Right renal pelvis (tissue), 4 donors: ENCODE measurements at regions not wholly inside any gene's neighbourhood (a gene's known extent, or its start where the extent isn't known, plus 50 kb on each side); places are given as distances from the start of the nearest gene placed in this dataset.

Experiments used
- DNase-seq, 4 donors: peaks; one replicate each; pipeline ENCODE4 v3.0.0-alpha.2; 2013; ENCODE audit warnings: low read depth in 4 of 4, low spot score in 3 of 4, missing footprints in 1 of 4

DNA sequence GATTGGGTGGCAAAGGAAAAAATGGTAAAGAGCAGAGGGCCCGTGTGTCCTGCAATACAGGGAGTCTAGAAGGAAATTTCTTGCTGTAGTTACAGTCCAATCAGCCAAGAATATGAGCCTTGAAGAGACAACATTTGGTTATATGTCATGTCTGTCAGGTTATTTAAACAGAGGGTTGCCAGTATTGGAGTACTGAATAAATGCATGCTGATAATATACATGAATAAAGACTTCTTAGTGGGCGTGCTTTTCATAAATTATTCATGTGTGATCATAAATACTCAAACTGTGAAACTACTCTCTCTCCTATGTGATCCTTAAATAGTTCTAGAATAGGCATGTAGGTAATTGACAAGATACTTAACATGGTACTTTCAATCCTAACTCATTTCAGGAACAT lies 249.0 kb downstream of the CRPPA start:
- no peak for DNase-seq

GRCh38 chr7:16171928-16172327 lies 249.4 kb downstream of the CRPPA start:
- no peak for DNase-seq

- DNase-seq, result no peak
These were observed 250.7 kb downstream of the CRPPA start for GRCh38 chr7:16170671-16171070.

DNA sequence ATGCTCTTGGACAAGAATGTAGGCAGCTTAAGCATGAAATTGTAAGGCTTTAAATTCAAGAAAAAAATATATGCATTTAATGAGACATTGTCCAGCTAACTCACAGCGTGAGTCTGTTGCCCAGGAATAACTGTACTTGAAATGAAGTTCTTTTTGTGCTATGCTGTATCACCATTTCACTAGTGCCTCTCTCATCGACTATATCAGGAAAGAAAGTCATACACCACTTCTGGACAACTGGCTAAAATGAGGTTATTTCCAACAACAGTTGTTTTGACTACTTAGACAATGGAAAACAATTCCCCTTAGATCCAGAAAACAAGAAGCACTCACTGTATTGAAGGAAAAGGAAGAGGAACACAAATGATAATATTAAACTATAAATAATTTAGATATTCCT lies 251.8 kb downstream of the CRPPA start:
- no peak for DNase-seq

- no peak for DNase-seq
These were observed 253.8 kb downstream of the CRPPA start for GRCh38 chr7:16167526-16167925.

DNA sequence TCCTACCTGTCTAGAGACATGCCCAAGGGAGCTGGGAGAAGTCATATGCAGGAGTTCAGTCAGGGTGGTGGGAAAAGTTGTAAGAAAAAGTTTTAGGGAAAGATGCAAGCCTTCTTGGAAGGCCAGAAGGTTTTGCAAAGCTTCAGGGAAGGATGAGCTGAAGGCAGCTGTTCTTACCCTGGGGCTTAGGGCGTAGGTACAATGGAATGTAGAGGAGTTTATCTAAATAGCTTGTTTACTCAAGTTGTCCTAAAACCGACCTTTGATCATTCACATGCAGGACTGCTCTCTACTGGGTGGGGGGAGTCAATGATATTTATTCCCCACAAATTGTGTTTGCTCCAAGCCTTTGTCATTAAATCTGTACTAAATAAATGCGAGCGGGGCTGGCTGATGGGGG lies 277.0 kb downstream of the CRPPA start:
- no peak for DNase-seq

GRCh38 chr7:16137944-16138343 lies 283.4 kb downstream of the CRPPA start:
- no peak for DNase-seq

DNA sequence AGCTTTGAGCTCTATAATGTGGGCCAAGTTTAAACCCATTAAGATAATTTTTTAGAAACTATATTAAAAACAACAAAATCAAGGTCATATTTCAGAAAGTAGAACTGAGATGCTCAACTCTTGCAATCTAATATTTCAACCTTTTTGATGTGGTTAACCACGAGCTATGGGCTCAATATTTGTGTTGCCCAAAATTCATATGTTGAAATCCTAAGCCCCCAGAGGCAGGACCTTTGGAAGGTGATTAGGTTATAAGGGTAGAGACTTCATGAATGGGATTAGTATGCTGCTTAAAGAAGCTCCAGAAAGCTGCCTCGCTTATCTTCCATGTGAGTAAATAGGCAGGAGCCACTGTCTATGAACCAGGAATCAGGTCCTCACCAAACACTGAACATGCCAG lies 284.4 kb downstream of the CRPPA start:
- DNase-seq, result no peak

DNA sequence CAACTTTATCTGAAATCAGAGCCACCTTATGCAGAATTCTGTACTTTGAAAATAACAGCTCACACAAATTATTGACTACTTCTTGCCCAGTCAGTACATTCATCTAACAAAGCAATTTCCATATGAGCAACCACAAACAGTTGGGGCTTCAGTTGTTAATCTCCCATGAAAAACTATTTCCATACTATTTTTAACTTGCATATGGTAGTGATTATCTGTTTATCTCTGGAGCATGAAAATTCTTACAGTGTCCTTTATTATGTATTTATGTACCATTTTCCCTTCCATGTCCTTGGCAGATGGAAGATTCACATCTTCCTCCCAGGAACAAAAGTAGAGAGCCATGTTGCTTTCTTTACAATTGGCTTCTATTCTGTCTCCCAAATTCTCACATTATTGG lies 285.7 kb downstream of the CRPPA start:
- DNase-seq, result no peak

DNA sequence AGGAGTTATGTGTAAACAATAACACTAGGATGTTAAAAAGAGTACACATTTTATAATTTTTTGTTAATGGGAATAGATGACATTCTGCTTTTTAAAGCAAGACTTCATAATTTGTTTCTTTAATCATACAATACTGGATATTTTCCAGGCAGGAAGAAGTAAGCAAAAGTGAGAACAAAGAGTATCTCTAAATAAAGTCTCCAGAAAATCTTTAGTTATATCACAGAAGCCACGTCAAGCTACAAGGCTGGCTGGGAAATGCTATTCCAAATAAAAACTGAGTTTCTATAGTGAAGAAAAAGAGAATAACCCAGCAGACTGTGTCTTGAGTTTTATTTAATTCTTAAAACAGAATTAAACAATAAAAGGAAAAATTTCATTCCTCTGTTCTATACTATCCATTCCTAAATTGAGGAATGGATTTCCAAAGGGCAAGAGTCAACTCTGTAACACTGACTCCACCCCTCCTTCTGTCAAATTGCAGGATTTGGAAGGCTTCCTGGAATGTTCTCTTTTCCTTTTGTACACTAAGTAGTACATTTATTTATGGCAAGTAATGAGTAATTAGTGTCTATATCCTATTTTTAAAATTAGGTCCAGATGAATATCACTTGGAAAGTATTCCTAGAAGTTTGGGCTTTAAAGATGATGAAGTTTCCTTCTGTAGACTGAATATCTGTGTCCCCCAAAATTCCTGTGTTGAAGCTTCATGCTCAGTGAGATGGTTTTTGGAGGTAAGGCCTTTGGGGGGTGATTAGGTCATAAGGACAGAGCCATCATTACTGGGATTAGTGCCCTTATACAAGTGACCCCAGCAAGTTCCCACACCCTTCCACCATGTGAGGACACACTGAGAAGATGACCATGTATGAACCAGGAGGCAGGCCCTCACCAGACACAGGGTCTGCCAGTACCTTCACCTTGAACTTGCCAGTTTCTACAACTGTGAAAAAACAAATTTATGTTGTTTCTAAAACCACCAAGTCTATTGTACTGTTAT lies 290.9 kb downstream of the CRPPA start:
- DNase-seq, result no peak

GRCh38 chr7:16129431-16130110 lies 291.8 kb downstream of the CRPPA start:
- DNase-seq, result no peak

DNA sequence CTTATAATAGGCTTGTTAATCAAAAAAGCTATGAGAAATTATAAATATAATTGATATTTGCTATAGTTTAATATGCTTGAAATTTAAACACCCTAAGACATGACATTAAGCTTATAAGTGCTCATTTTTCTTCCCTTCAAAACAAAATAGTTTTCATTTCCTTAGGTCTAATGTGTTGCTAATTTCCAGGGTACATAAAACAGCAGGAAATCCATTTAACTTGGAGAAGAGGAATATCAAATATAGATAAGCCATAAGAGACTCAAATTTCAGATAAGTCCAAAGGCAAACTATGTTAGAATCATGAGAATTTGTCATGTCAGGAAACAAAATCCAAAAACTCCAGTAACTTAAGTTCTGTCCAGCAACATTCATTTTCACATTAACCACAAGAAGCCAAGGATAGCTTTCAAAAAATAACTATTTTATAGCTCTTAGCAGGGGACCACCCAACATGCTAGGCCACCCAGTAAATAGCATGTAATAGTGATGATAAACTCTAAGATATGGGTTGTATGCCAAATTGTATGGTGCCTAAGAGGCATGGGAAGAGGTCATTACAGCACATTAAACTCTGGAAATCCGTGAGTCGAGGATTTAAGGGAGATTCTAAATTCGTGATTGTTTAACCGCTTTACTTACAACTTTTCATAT lies 298.1 kb downstream of the CRPPA start:
- DNase-seq, result no peak

DNA sequence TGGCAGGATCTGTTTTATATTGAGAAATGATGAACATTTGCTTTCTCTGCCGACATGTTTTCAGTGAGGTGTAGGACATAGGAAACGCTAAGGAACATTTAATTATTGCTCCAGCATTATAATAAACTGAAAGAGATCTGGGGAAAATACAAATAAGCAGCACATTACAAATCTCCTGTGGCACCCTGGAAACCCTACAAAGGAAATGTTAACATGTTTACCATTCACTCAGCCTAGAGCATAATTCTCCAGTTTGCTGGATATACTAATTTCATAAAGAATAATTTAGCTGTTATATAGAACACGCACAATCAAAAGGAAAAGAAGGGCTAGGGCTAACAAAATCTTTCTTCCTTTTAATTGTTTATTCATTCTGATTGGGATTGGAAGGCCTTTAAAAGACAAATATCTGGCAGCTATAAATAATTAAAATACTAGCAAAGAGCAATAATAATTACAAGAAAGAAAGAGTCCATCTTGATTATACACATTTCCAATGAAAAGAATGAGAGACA lies 299.4 kb downstream of the CRPPA start:
- DNase-seq, result no peak

- DNase-seq, result no peak
These were observed 306.0 kb downstream of the CRPPA start for GRCh38 chr7:16115374-16115773.

- DNase-seq, result no peak
These were observed 306.7 kb downstream of the CRPPA start for GRCh38 chr7:16114633-16115032.

DNA sequence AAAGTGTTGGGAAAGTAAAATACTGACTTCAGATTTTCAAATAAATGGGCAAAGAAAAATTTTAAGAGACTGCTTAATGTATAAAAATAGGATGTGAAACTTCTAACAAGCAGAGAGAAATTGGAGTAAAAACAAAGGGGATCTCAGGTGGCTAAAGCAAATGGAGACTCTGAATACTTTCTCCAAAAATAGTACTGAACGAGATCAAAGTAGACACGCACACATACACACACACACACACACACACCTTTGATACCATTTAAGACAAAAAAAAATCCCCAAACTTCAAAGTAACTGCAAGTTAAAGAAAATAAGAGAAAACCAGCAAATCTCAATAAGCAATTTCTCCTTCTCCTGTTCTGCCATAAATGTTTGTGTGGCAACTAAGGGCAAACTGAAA lies 307.3 kb downstream of the CRPPA start:
- DNase-seq, result no peak

DNA sequence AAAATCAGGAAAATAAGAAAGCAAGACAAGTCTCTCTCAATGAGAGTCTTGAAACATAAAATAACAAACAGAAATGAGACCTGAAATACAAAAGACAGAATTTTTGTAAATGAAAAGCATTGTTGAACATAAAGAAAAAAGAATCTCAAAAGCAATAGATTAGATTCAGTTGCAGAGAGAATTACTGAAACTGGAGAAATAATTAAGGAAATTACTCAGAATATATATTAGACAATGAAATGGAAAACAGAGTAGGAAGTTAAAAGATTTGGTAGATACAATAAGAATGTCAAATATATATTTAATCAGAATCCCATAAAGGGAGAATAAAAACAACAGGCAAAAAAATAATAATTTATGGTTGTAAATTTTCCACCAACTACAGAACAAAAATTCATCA lies 308.3 kb downstream of the CRPPA start:
- no peak for DNase-seq

DNA sequence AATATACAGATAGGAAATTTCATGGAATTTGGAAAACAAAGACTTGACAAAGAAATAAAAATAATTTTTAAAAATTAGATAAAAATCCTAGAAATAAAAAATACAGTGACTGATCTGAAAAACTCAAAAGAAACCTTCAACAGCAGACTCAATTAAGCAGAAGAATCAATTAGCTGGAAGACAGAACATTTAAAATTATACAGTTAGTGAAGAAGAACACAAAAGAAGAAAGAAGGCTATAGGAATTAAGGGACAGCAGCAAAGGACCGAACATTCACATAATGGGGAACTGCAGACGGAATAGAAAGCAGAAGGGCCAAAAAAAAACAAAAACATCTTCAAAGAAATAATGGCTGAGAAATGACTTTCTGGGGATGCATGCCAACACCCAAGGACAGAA lies 314.5 kb downstream of the CRPPA start:
- no peak for DNase-seq

- DNase-seq, result no peak
These were observed 315.0 kb downstream of the CRPPA start for GRCh38 chr7:16106300-16106699.

GRCh38 chr7:16099302-16099849 lies 322.0 kb downstream of the CRPPA start:
- no peak for DNase-seq

- no peak for DNase-seq
These were observed 322.7 kb downstream of the CRPPA start for GRCh38 chr7:16098585-16099179.
